DND-41 (cell line): ENCODE measurements at regions not wholly inside any gene's neighbourhood (a gene's known extent, or its start where the extent isn't known, plus 50 kb on each side); places are given as distances from the start of the nearest gene placed in this dataset.

ENCODE experiments used
- EZH2 ChIP-seq: IDR thresholded peaks from 3 replicates; pipeline ENCODE4 v1.6.1; 2012; ENCODE audit warnings: borderline replicate concordance, low read depth, mild to moderate bottlenecking, moderate library complexity, low read length, inconsistent platforms; ENCODE audit not compliant: severe bottlenecking
- TF ChIP-seq, protein P1 (sequence below): IDR thresholded peaks from 2 replicates; pipeline ENCODE4 v1.5.1; 2012; ENCODE audit warnings: borderline replicate concordance, low read length, moderate library complexity, mild to moderate bottlenecking; ENCODE audit not compliant: poor library complexity, severe bottlenecking; ENCODE audit errors: extremely low read depth

DNA sequence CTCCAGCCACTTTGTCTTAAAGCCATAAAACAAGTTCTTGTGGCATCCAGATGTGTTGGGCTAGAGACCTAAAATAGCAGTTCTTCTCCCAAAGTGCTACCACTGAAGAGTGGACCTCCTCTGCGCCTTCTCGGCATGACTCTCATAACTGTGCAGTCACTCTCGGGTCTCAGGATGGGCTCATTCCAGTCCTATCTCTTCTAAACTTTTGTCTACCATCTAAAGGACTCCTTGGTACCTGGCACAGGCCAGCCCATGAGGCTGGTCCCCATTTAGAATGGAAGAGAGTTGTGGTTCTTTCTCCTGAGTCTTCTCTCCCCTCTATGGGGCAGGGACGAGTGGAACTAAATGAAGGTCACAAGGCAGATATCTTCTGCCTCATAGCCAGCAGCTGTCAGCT, 272.0 kb upstream of the TMTC4 start:
- TF ChIP-seq, protein P1, sequence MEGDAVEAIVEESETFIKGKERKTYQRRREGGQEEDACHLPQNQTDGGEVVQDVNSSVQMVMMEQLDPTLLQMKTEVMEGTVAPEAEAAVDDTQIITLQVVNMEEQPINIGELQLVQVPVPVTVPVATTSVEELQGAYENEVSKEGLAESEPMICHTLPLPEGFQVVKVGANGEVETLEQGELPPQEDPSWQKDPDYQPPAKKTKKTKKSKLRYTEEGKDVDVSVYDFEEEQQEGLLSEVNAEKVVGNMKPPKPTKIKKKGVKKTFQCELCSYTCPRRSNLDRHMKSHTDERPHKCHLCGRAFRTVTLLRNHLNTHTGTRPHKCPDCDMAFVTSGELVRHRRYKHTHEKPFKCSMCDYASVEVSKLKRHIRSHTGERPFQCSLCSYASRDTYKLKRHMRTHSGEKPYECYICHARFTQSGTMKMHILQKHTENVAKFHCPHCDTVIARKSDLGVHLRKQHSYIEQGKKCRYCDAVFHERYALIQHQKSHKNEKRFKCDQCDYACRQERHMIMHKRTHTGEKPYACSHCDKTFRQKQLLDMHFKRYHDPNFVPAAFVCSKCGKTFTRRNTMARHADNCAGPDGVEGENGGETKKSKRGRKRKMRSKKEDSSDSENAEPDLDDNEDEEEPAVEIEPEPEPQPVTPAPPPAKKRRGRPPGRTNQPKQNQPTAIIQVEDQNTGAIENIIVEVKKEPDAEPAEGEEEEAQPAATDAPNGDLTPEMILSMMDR: no peak
- no peak for TF ChIP-seq EZH2
